Ramos (cell line): ENCODE measurements at regions not wholly inside any gene's neighbourhood (a gene's known extent, or its start where the extent isn't known, plus 50 kb on each side); places are given as distances from the start of the nearest gene placed in this dataset.

Experiments
- in situ Hi-C: fragments of 300-500 bp; cut with MboI; formaldehyde crosslinking; loops from one replicate; pipeline ENCODE4 v1.14.3; 2022; ENCODE audit warnings: low sequenced_read_pairs; ENCODE audit not compliant: unreplicated experiment

GRCh38 chrX:38886112-38886511, 84.9 kb downstream of the MID1IP1 start:
- in situ Hi-C loops, result no loop called here

GRCh38 chrX:38887222-38887621, 86.0 kb downstream of the MID1IP1 start:
- in situ Hi-C loops, result no loop called here

- in situ Hi-C loops, result no loop called here
Observed at GRCh38 chrX:38890326-38890725, 89.1 kb downstream of the MID1IP1 start.

GRCh38 chrX:38890963-38891362, 89.7 kb downstream of the MID1IP1 start:
- in situ Hi-C loops, result no loop called here

GRCh38 chrX:38891641-38892413, 90.6 kb downstream of the MID1IP1 start:
- in situ Hi-C loops, result no loop called here

GRCh38 chrX:38893441-38893840, 92.2 kb downstream of the MID1IP1 start:
- in situ Hi-C loops, result no loop called here

- in situ Hi-C loops, result no loop called here
Observed at GRCh38 chrX:38895775-38896174, 94.5 kb downstream of the MID1IP1 start.

- in situ Hi-C loops, result no loop called here
Observed at GRCh38 chrX:38896724-38897298, 95.6 kb downstream of the MID1IP1 start.

GRCh38 chrX:38898261-38898660, 97.0 kb downstream of the MID1IP1 start:
- in situ Hi-C loops, result no loop called here

- in situ Hi-C loops, result no loop called here
Observed at GRCh38 chrX:38899650-38900049, 98.4 kb downstream of the MID1IP1 start.

- in situ Hi-C loops, result no loop called here
Observed at GRCh38 chrX:38900719-38901118, 99.5 kb downstream of the MID1IP1 start.

GRCh38 chrX:38902972-38903492, 101.8 kb downstream of the MID1IP1 start:
- in situ Hi-C loops, result no loop called here

- in situ Hi-C loops, result no loop called here
Observed at GRCh38 chrX:38916801-38917200, 115.5 kb downstream of the MID1IP1 start.

- in situ Hi-C loops, result no loop called here
Observed at GRCh38 chrX:38917954-38918353, 116.7 kb downstream of the MID1IP1 start.

- in situ Hi-C loops, result no loop called here
Observed at GRCh38 chrX:38919202-38919601, 117.9 kb downstream of the MID1IP1 start.

GRCh38 chrX:38919853-38920528, 118.7 kb downstream of the MID1IP1 start:
- in situ Hi-C loops, result no loop called here

- in situ Hi-C loops, result no loop called here
Observed at GRCh38 chrX:38923451-38923969, 122.3 kb downstream of the MID1IP1 start.

- in situ Hi-C loops, result no loop called here
Observed at GRCh38 chrX:38927592-38927991, 126.3 kb downstream of the MID1IP1 start.

GRCh38 chrX:38929966-38930421, 128.7 kb downstream of the MID1IP1 start:
- in situ Hi-C loops, result no loop called here

GRCh38 chrX:38930474-38930873, 129.2 kb downstream of the MID1IP1 start:
- in situ Hi-C loops, result no loop called here

- in situ Hi-C loops, result no loop called here
Observed at GRCh38 chrX:38935561-38935960, 134.3 kb downstream of the MID1IP1 start.
